ENCODE measurements at regions not wholly inside any gene's neighbourhood (a gene's known extent, or its start where the extent isn't known, plus 50 kb on each side); places are given as distances from the start of the nearest gene placed in this dataset.

- no peak for TF ChIP-seq POLR2A (IDR thresholded peaks at IDR 0.05)
- TF ChIP-seq CTCF (IDR thresholded peaks at IDR 0.05 in 4 of 5, conservative IDR thresholded peaks at IDR 0.05 in 1 of 5): no peak
Measured at GRCh38 chr2:67878743-67879142, 184.1 kb downstream of the C1D start.

Data from gastrocnemius medialis (tissue), 4 donors.